ENCODE measurements at regions not wholly inside any gene's neighbourhood (a gene's known extent, or its start where the extent isn't known, plus 50 kb on each side); places are given as distances from the start of the nearest gene placed in this dataset.

DNA sequence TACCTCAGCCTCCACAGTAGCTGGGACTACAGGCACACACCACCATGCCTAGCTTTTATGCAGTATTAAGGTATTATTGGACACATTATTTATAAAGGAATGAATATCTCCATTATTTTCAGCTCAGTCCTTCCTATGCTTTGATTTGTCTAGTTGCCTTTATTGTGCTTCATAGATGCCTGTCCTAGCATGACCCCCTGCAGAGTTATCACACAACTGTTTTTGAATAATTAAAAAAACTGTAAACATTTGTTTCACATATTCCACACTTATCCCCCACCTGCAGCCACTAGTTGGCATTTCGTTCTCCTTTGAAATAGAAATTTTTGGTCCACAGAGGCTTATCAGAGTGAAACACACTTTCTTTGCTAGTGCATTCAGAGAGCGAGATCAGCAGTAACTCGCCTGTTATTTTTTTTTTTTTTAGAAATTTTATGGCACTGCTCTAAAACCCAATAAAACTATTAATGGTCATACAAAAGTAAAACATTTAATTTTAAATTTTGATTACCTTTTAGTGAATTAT is 151.8 kb upstream of the RASA1 start:
- TF ChIP-seq, protein P1, sequence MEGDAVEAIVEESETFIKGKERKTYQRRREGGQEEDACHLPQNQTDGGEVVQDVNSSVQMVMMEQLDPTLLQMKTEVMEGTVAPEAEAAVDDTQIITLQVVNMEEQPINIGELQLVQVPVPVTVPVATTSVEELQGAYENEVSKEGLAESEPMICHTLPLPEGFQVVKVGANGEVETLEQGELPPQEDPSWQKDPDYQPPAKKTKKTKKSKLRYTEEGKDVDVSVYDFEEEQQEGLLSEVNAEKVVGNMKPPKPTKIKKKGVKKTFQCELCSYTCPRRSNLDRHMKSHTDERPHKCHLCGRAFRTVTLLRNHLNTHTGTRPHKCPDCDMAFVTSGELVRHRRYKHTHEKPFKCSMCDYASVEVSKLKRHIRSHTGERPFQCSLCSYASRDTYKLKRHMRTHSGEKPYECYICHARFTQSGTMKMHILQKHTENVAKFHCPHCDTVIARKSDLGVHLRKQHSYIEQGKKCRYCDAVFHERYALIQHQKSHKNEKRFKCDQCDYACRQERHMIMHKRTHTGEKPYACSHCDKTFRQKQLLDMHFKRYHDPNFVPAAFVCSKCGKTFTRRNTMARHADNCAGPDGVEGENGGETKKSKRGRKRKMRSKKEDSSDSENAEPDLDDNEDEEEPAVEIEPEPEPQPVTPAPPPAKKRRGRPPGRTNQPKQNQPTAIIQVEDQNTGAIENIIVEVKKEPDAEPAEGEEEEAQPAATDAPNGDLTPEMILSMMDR (IDR thresholded peaks at IDR 0.05; ENCODE audit: poor library complexity, severe bottlenecking): no peak
- no peak for TF ChIP-seq POLR2AphosphoS5 (IDR thresholded peaks at IDR 0.05)

All from neural cell (in vitro differentiated cells).